ENCODE measurements at regions not wholly inside any gene's neighbourhood (a gene's known extent, or its start where the extent isn't known, plus 50 kb on each side); places are given as distances from the start of the nearest gene placed in this dataset.

DNA sequence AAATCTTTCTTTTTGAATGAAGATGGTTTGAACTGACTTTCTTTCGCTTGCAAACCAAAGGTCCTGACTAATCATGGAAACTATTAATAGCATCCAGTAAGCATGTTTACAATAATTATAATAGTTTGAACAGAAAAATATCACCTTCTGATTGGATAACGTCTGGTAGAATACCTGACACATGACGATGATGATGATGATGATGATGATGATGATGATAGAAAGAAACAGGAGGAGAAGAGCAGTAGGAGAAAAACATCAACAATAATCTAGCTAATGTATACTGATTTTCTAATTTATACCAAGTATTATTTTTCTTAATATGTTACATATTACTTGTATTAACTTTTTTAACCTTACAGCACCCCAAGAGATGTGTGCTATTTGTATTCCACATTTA lies 157.5 kb upstream of the SPRY2 start:
- TF ChIP-seq ZNF404 (tag by site-specific recombination; IDR thresholded peaks at IDR 0.05) (no peak), ZNF660 (tag by site-specific recombination; IDR thresholded peaks at IDR 0.05) (no peak), ZNF707 (tag by site-specific recombination; IDR thresholded peaks at IDR 0.05) (no peak), YY1 (tag by site-specific recombination; IDR thresholded peaks at IDR 0.05) (no peak), ZNF112 (tag by site-specific recombination; IDR thresholded peaks at IDR 0.05) (no peak), GLI2 (tag by site-specific recombination; IDR thresholded peaks at IDR 0.05; ENCODE audit: borderline replicate concordance, low read depth) (no peak), EGR2 (tag by site-specific recombination; IDR thresholded peaks at IDR 0.05; ENCODE audit: low read depth) (no peak)
- TF ChIP-seq, protein P1, sequence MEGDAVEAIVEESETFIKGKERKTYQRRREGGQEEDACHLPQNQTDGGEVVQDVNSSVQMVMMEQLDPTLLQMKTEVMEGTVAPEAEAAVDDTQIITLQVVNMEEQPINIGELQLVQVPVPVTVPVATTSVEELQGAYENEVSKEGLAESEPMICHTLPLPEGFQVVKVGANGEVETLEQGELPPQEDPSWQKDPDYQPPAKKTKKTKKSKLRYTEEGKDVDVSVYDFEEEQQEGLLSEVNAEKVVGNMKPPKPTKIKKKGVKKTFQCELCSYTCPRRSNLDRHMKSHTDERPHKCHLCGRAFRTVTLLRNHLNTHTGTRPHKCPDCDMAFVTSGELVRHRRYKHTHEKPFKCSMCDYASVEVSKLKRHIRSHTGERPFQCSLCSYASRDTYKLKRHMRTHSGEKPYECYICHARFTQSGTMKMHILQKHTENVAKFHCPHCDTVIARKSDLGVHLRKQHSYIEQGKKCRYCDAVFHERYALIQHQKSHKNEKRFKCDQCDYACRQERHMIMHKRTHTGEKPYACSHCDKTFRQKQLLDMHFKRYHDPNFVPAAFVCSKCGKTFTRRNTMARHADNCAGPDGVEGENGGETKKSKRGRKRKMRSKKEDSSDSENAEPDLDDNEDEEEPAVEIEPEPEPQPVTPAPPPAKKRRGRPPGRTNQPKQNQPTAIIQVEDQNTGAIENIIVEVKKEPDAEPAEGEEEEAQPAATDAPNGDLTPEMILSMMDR (tag by site-specific recombination; IDR thresholded peaks at IDR 0.05) = no peak
- TF ChIP-seq, protein P2, sequence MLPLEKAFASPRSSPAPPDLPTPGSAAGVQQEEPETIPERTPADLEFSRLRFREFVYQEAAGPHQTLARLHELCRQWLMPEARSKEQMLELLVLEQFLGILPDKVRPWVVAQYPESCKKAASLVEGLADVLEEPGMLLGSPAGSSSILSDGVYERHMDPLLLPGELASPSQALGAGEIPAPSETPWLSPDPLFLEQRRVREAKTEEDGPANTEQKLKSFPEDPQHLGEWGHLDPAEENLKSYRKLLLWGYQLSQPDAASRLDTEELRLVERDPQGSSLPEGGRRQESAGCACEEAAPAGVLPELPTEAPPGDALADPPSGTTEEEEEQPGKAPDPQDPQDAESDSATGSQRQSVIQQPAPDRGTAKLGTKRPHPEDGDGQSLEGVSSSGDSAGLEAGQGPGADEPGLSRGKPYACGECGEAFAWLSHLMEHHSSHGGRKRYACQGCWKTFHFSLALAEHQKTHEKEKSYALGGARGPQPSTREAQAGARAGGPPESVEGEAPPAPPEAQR (tag by site-specific recombination; IDR thresholded peaks at IDR 0.05) = no peak
- TF ChIP-seq, protein P3, sequence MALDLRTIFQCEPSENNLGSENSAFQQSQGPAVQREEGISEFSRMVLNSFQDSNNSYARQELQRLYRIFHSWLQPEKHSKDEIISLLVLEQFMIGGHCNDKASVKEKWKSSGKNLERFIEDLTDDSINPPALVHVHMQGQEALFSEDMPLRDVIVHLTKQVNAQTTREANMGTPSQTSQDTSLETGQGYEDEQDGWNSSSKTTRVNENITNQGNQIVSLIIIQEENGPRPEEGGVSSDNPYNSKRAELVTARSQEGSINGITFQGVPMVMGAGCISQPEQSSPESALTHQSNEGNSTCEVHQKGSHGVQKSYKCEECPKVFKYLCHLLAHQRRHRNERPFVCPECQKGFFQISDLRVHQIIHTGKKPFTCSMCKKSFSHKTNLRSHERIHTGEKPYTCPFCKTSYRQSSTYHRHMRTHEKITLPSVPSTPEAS (tag by site-specific recombination; IDR thresholded peaks at IDR 0.05) = no peak
- TF ChIP-seq, protein P4, sequence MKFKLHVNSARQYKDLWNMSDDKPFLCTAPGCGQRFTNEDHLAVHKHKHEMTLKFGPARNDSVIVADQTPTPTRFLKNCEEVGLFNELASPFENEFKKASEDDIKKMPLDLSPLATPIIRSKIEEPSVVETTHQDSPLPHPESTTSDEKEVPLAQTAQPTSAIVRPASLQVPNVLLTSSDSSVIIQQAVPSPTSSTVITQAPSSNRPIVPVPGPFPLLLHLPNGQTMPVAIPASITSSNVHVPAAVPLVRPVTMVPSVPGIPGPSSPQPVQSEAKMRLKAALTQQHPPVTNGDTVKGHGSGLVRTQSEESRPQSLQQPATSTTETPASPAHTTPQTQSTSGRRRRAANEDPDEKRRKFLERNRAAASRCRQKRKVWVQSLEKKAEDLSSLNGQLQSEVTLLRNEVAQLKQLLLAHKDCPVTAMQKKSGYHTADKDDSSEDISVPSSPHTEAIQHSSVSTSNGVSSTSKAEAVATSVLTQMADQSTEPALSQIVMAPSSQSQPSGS (tag by site-specific recombination; IDR thresholded peaks at IDR 0.05; ENCODE audit: low read depth) = no peak
- TF ChIP-seq, protein P5, sequence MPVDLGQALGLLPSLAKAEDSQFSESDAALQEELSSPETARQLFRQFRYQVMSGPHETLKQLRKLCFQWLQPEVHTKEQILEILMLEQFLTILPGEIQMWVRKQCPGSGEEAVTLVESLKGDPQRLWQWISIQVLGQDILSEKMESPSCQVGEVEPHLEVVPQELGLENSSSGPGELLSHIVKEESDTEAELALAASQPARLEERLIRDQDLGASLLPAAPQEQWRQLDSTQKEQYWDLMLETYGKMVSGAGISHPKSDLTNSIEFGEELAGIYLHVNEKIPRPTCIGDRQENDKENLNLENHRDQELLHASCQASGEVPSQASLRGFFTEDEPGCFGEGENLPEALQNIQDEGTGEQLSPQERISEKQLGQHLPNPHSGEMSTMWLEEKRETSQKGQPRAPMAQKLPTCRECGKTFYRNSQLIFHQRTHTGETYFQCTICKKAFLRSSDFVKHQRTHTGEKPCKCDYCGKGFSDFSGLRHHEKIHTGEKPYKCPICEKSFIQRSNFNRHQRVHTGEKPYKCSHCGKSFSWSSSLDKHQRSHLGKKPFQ (tag by site-specific recombination; IDR thresholded peaks at IDR 0.05) = no peak
